ENCODE measurements at regions not wholly inside any gene's neighbourhood (a gene's known extent, or its start where the extent isn't known, plus 50 kb on each side); places are given as distances from the start of the nearest gene placed in this dataset.

GRCh38 chr16:8375232-8375587, 215.1 kb downstream of the TMEM114 start:
- intact Hi-C loops (cut with DNase I) = no loop called here
- no peak overlapping the region for H3K4me3 ChIP-seq
- no peak for TF ChIP-seq CTCF (IDR thresholded peaks at IDR 0.05)

GRCh38 chr16:8374586-8375231, 215.6 kb downstream of the TMEM114 start:
- intact Hi-C loops (cut with DNase I) = no loop called here
- Histone ChIP-seq H3K27ac (no peak overlapping the region), H3K9me3 (no peaks in the 10 kb centered on the region), H3K27me3 (ENCODE audit: low read depth) (no peaks in the 10 kb centered on the region), H3K4me1 (no peaks in the 10 kb centered on the region), H3K4me3 (no peak overlapping the region), H3K36me3 (no peaks in the 10 kb centered on the region)
- ATAC-seq (no peak), DNase-seq (no peak)
- no peak for TF ChIP-seq CTCF (IDR thresholded peaks at IDR 0.05)

More at GRCh38 chr16:8375232-8375587, 215.1 kb downstream of the TMEM114 start:
- no peaks in the 10 kb centered on the region for H3K27me3 ChIP-seq (ENCODE audit: low read depth)
- ATAC-seq (no peak), DNase-seq (no peak)
- H3K9me3 ChIP-seq = no peaks in the 10 kb centered on the region
- H3K36me3 ChIP-seq = no peaks in the 10 kb centered on the region
- no peaks in the 10 kb centered on the region for H3K4me1 ChIP-seq
- H3K27ac ChIP-seq = no peak overlapping the region

- Histone ChIP-seq H3K27ac (no peak overlapping the region), H3K4me3 (no peak overlapping the region), H3K4me1 (no peaks in the 10 kb centered on the region), H3K36me3 (no peaks in the 10 kb centered on the region), H3K9me3 (no peaks in the 10 kb centered on the region), H3K27me3 (ENCODE audit: low read depth) (no peaks in the 10 kb centered on the region)
- ATAC-seq (no peak), DNase-seq (no peak)
- TF ChIP-seq CTCF (IDR thresholded peaks at IDR 0.05) = no peak
- intact Hi-C loops (cut with DNase I) = no loop called here
Observed at GRCh38 chr16:8373676-8374431, 216.5 kb downstream of the TMEM114 start.

- intact Hi-C loops (cut with DNase I) = no loop called here
- Histone ChIP-seq H3K27ac (no peak overlapping the region), H3K36me3 (no peaks in the 10 kb centered on the region), H3K4me3 (no peak overlapping the region), H3K4me1 (no peaks in the 10 kb centered on the region), H3K9me3 (no peaks in the 10 kb centered on the region), H3K27me3 (ENCODE audit: low read depth) (no peaks in the 10 kb centered on the region)
- no peak for ATAC-seq
- DNase-seq = no peak
- TF ChIP-seq CTCF (IDR thresholded peaks at IDR 0.05) = no peak
Observed at GRCh38 chr16:8372141-8372540, 218.2 kb downstream of the TMEM114 start.

GRCh38 chr16:8370374-8371270, 219.7 kb downstream of the TMEM114 start:
- Histone ChIP-seq H3K27ac (no peak overlapping the region), H3K4me1 (no peaks in the 10 kb centered on the region), H3K9me3 (no peaks in the 10 kb centered on the region), H3K4me3 (no peak overlapping the region), H3K36me3 (no peaks in the 10 kb centered on the region), H3K27me3 (ENCODE audit: low read depth) (no peaks in the 10 kb centered on the region)
- TF ChIP-seq CTCF (IDR thresholded peaks at IDR 0.05) = no peak
- no peak for DNase-seq
- intact Hi-C loops (cut with DNase I) = no loop called here
- ATAC-seq = no peak
